HepG2 (cell line): ENCODE measurements at regions not wholly inside any gene's neighbourhood (a gene's known extent, or its start where the extent isn't known, plus 50 kb on each side); places are given as distances from the start of the nearest gene placed in this dataset.

Experiments used
- ATAC-seq: fragments of 200-7000 bp; cut with Tn5 transposase; 3 replicates; pipeline ENCODE4 v1.9.1; 2020; ENCODE audit warnings: mild to moderate bottlenecking, moderate library complexity
- BruUV-seq: library from RNA; stranded (reverse); fragments of 400-500 nt; replicated peaks from 2 replicates; lab custom pipeline; 2021; lab: Mats Ljungman, UMichigan
- CTCF ChIA-PET: fragments of 300-600 bp; formaldehyde crosslinking; extraction: SDS; loops from one replicate; lab custom pipeline; 2021; ENCODE audit warnings: low total read pairs, inconsistent platforms, low intra/inter-chr PET ratio; lab: Yijun Ruan, JAX
- POLR2A ChIA-PET: fragments of 350-600 bp; sonication (Branson Sonifier 250); formaldehyde crosslinking; loops from one replicate; lab custom pipeline; 2020; ENCODE audit warnings: antibody characterized with exemption, inconsistent platforms; lab: Yijun Ruan, JAX
- DNase-seq: peaks from one replicate; pipeline ENCODE4 v3.0.0-alpha.2; 2015; ENCODE audit warnings: low spot score
- FAIRE-seq: peaks from 3 replicates; lab custom pipeline; 2011; peaks lifted over from hg19 to GRCh38; lab: Jason Lieb, UNC
- H2AFZ ChIP-seq: one replicate; pipeline ENCODE4 v1.6.1; 2011; ENCODE audit warnings: low read length, inconsistent platforms
- H3K27ac ChIP-seq: fragments of 300-600 bp; 3 replicates; pipeline ENCODE4 v1.8.0; 2011; ENCODE audit warnings: mixed run types, mild to moderate bottlenecking, mixed read lengths, low read length, inconsistent platforms; ENCODE audit not compliant: insufficient read depth; ENCODE audit errors: extremely low read length
- H3K27me3 ChIP-seq, 2 experiments: fragments of 200-600 bp in 1 of 2; 2 replicates in 1 of 2; 3 replicates in 1 of 2; pipeline versions ENCODE4 v1.6.0 to v1.8.0; 2011; ENCODE audit warnings: low read length in 2 of 2, mild to moderate bottlenecking in 2 of 2, moderate library complexity in 2 of 2, inconsistent platforms in 1 of 2; ENCODE audit not compliant: insufficient read depth in 2 of 2, control insufficient read depth in 1 of 2
- H3K36me3 ChIP-seq, 2 experiments: fragments of 200-600 bp in 1 of 2; replicated peaks in 1 of 2; 2 replicates in 1 of 2; 3 replicates in 1 of 2; pipeline versions ENCODE4 v1.5.1 to v1.8.0; 2011; ENCODE audit warnings: low read length in 2 of 2, inconsistent platforms in 1 of 2; ENCODE audit not compliant: insufficient read depth in 2 of 2, control insufficient read depth in 1 of 2
- H3K4me1 ChIP-seq: 2 replicates; pipeline ENCODE4 v1.5.1; 2012; ENCODE audit warnings: low read length, inconsistent platforms; ENCODE audit not compliant: insufficient read depth
- H3K4me2 ChIP-seq: 2 replicates; pipeline ENCODE4 v1.6.0; 2011; ENCODE audit warnings: low read depth, low read length, inconsistent platforms
- H3K4me3 ChIP-seq, 3 experiments: fragments of 200-600 bp in 1 of 3; sonication (generic), shearing (Covaris generic) in 1 of 3; replicated peaks in 1 of 3; 2 replicates each; pipeline ENCODE4 v1.5.1; 2011 to 2016; ENCODE audit warnings: low read length in 3 of 3, inconsistent platforms in 2 of 3, low read depth in 2 of 3, mild to moderate bottlenecking in 2 of 3, control low read depth in 1 of 3, mixed read lengths in 1 of 3; ENCODE audit not compliant: insufficient read depth in 1 of 3
- H3K79me2 ChIP-seq: one replicate; pipeline ENCODE4 v1.6.1; 2011; ENCODE audit warnings: low read length, inconsistent platforms; ENCODE audit not compliant: insufficient read depth
- H3K9ac ChIP-seq: 2 replicates; pipeline ENCODE4 v1.6.0; 2011; ENCODE audit warnings: mild to moderate bottlenecking, low read depth, low read length, inconsistent platforms; ENCODE audit not compliant: insufficient read depth
- H3K9me3 ChIP-seq: 2 replicates; pipeline ENCODE4 v1.5.1; 2012; ENCODE audit warnings: mild to moderate bottlenecking, low read length
- H4K20me1 ChIP-seq: 2 replicates; pipeline ENCODE4 v1.6.0; 2011; ENCODE audit warnings: inconsistent platforms, mild to moderate bottlenecking, low read length, moderate library complexity; ENCODE audit not compliant: insufficient read depth
- ESRRA ChIP-seq: sonication (generic); formaldehyde crosslinking; IDR thresholded peaks from 2 replicates; pipeline ENCODE4 v1.5.1; 2020; ENCODE audit warnings: mild to moderate bottlenecking, low read depth, missing genetic modification reagents
- FOXO1 ChIP-seq: sonication (generic); formaldehyde crosslinking; IDR thresholded peaks from 2 replicates; pipeline ENCODE4 v1.4.0; 2020; ENCODE audit warnings: missing genetic modification reagents
- HNF4G ChIP-seq, 2 experiments: sonication (generic) in 1 of 2; formaldehyde crosslinking in 1 of 2; IDR thresholded peaks; 2 replicates each; pipeline versions ENCODE4 v1.4.0 to v1.6.1; 2011 to 2020; ENCODE audit warnings: borderline replicate concordance in 2 of 2, low read depth in 2 of 2, mild to moderate bottlenecking in 2 of 2, low read length in 1 of 2, missing genetic modification reagents in 1 of 2, moderate library complexity in 1 of 2
- KDM2A ChIP-seq: sonication (generic); formaldehyde crosslinking; IDR thresholded peaks from 2 replicates; pipeline ENCODE4 v1.4.0; 2020; ENCODE audit warnings: low read depth, missing genetic modification reagents, borderline replicate concordance
- ZNF263 ChIP-seq: sonication (generic); formaldehyde crosslinking; IDR thresholded peaks from 2 replicates; pipeline ENCODE4 v1.4.0; 2020; ENCODE audit warnings: missing genetic modification reagents
- WGBS: methylation state at CpG from one replicate; pipeline ENCODE4 v1.1.6; 2017; ENCODE audit warnings: low lambda C conversion rate; 5-methylcytosine and 5-hydroxymethylcytosine counted together
- in situ Hi-C: cut with HindIII; loops from 2 replicates; pipeline ENCODE4 v1.10.0; 2017; ENCODE audit warnings: low pct_unique_long_range_greater_than_20kb; ENCODE audit not compliant: extremely low pct_ligation_motif_present
- intact Hi-C: fragments of 100-400 bp; cut with micrococcal nuclease; formaldehyde crosslinking; loops from one replicate; pipeline ENCODE4 v1.10.0; 2022; ENCODE audit not compliant: unreplicated experiment
- TF ChIP-seq, protein P1 (sequence below): sonication (generic); formaldehyde crosslinking; IDR thresholded peaks from 2 replicates; pipeline ENCODE4 v1.4.0; 2020; ENCODE audit warnings: missing genetic modification reagents
- TF ChIP-seq, protein P2 (sequence below): sonication (generic); formaldehyde crosslinking; conservative IDR thresholded peaks from 2 replicates; pipeline ENCODE4 v1.4.0; 2020; ENCODE audit warnings: missing genetic modification reagents

DNA sequence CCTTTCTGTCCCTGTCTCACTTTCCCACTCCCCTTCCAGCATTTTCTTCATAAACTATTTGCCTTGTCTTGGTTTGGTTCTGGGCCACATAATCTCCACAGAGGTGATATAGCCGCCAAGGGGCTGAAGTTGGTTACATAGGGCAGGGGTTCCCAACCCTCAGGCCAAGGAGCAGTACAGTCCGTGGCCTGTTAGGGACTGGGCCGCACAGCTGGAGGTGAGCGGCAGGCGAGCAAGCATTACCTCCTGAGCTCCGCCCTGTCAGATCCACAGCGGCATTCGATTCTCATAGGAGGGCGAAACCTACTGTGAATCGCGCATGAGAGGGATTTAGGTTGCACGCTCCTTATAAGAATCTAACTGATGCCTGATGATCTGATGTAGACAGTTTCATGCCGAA lies 80.6 kb upstream of the HIF1A start (continued):
- TF ChIP-seq, protein P1, sequence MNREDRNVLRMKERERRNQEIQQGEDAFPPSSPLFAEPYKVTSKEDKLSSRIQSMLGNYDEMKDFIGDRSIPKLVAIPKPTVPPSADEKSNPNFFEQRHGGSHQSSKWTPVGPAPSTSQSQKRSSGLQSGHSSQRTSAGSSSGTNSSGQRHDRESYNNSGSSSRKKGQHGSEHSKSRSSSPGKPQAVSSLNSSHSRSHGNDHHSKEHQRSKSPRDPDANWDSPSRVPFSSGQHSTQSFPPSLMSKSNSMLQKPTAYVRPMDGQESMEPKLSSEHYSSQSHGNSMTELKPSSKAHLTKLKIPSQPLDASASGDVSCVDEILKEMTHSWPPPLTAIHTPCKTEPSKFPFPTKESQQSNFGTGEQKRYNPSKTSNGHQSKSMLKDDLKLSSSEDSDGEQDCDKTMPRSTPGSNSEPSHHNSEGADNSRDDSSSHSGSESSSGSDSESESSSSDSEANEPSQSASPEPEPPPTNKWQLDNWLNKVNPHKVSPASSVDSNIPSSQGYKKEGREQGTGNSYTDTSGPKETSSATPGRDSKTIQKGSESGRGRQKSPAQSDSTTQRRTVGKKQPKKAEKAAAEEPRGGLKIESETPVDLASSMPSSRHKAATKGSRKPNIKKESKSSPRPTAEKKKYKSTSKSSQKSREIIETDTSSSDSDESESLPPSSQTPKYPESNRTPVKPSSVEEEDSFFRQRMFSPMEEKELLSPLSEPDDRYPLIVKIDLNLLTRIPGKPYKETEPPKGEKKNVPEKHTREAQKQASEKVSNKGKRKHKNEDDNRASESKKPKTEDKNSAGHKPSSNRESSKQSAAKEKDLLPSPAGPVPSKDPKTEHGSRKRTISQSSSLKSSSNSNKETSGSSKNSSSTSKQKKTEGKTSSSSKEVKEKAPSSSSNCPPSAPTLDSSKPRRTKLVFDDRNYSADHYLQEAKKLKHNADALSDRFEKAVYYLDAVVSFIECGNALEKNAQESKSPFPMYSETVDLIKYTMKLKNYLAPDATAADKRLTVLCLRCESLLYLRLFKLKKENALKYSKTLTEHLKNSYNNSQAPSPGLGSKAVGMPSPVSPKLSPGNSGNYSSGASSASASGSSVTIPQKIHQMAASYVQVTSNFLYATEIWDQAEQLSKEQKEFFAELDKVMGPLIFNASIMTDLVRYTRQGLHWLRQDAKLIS = no peak
- no peak for TF ChIP-seq ESRRA (CRISPR knock-in tag)
- TF ChIP-seq KDM2A (CRISPR knock-in tag) = no peak
- no peak for TF ChIP-seq FOXO1 (CRISPR knock-in tag)
- TF ChIP-seq, protein P2, sequence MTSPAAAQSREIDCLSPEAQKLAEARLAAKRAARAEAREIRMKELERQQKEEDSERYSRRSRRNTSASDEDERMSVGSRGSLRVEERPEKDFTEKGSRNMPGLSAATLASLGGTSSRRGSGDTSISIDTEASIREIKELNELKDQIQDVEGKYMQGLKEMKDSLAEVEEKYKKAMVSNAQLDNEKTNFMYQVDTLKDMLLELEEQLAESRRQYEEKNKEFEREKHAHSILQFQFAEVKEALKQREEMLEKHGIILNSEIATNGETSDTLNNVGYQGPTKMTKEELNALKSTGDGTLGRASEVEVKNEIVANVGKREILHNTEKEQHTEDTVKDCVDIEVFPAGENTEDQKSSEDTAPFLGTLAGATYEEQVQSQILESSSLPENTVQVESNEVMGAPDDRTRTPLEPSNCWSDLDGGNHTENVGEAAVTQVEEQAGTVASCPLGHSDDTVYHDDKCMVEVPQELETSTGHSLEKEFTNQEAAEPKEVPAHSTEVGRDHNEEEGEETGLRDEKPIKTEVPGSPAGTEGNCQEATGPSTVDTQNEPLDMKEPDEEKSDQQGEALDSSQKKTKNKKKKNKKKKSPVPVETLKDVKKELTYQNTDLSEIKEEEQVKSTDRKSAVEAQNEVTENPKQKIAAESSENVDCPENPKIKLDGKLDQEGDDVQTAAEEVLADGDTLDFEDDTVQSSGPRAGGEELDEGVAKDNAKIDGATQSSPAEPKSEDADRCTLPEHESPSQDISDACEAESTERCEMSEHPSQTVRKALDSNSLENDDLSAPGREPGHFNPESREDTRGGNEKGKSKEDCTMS = no peak

DNA sequence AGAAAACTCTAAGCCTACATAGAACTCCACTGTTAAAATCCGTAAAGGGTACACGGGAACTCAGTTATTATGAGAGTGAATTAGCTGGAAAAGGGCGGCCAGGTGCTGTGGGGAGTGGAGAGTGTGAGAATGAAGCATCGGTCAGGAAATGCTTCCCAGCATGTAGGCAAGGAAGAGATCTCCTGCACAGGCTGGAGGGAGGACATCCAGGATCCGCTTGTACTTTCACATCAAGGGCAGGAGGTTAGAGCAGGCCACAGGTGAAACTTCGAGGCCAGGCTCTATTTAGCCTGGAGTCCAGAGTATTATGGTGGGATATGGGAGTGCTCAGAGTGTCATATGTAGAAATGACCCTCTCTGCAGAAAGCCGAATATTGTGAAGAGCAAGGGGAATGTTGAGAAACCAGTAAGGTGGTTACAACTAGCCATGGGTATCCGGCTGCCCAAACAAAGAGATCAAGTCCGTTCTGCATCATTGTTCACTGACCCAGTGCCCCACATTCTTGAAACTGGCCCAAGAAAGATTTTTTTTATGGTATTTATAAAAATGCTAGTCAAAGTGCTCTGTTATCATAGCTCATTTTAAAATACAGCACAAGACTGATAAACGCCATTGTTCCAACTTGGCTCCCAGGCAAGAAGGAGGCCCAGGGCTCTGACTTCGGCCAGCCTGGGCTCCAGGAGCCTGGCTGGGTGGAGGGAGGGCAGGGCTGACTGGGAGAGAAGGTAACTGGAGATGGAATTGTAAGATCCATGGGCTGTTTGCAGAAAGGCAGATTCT lies 79.4 kb upstream of the HIF1A start:
- no peaks in the 10 kb centered on the region for H3K9me3 ChIP-seq
- FAIRE-seq = no peak
- no peaks in the 10 kb centered on the region for H3K36me3 ChIP-seq
- no peaks in the 10 kb centered on the region for H3K27me3 ChIP-seq
- H3K4me1 ChIP-seq = peaks cover 39% of the 10 kb centered on the region
- ATAC-seq = peak; percentile 66
- H3K79me2 ChIP-seq = no peaks in the 10 kb centered on the region
- peak overlapping the region in 1 of 3 experiments; percentile 7; a peak in 1 of 6 replicates for H3K4me3 ChIP-seq
- ChIA-PET POLR2A (interaction anchor here (0.8 to 1.5 kb wide), 3 partner anchors 13 to 57 kb away, joined by 3 to 6 read pairs (median 3); no protein-coding TSS in a partner anchor), CTCF (no interaction called here)
- no peak for DNase-seq
- BruUV-seq = no TSS peak
- H3K9ac ChIP-seq = no peak overlapping the region
- intact Hi-C loops (no loop called here), in situ Hi-C loops (no loop called here)
- H4K20me1 ChIP-seq = no peaks in the 10 kb centered on the region
- WGBS = 50% methylated on average over 11 of the region's 11 CpGs
- TF ChIP-seq ZNF263 = 0 out of 2 replicates have a peak, but pooled peaks have one; percentile 32
- TF ChIP-seq HNF4G (IDR thresholded peaks at IDR 0.05; ENCODE audit: borderline replicate concordance, low read depth, low read length) = no peak
- TF ChIP-seq HNF4G (CRISPR knock-in tag; IDR thresholded peaks at IDR 0.05; ENCODE audit: borderline replicate concordance, low read depth) = no peak
- H3K4me2 ChIP-seq = peak overlapping the region; percentile 50
- H2AFZ ChIP-seq = no peak overlapping the region
- H3K27ac ChIP-seq = no peak overlapping the region
